NCI-H345 treated with DMSO at 0.1 percent for 48 hours (cell line): ENCODE measurements at regions not wholly inside any gene's neighbourhood (a gene's known extent, or its start where the extent isn't known, plus 50 kb on each side); places are given as distances from the start of the nearest gene placed in this dataset.
"Not testable (repeated sequence)": the region's sequence is repeated elsewhere in the genome, so short reads cannot be mapped to it uniquely, and the experiment has no call there.

Experiments
- DNase-seq: peaks from one replicate; lab custom pipeline; 2025; ENCODE audit not compliant: unreplicated experiment; lab: John Stamatoyannopoulos, UW

DNA sequence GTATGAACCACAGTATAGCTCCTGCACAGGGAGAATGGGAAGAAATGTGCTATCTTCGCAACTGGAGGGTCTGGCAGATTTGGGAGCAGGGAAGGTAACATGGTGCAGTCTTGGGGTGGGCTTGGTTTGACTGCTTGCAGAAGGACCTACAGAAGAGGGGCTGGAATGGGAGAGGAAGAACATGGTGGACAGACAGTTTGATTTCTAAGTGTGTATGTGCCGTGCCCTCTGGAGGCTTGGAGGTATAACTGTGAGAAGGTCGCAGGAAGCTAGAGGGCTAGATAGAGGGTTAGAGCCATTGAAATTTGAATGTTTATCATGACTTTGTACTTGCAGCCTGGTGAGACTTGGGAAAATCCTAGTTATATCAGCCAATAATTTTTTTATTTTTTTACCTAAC is 169.2 kb downstream of the SQOR start:
- DNase-seq, result no peak

DNA sequence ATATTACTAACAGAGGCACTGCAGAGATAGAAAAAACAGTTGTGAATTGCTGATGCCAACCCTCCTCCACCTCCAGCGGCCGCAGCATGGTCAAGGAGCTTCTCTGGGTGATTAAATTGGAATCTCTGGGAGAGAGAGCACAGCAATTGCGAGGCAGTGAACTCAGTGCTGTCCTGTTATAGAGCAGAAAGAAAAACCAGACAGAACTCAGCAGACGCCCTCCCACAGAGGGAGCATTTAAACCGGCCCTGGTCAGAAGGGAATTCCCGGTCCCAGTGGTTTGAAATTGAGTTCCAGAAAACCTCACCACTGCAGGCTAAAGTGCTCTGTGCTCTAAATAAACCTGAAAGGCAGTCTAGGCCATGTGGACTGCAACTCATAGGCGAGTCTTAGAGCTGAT is 175.4 kb downstream of the SQOR start:
- DNase-seq, result no peak

DNA sequence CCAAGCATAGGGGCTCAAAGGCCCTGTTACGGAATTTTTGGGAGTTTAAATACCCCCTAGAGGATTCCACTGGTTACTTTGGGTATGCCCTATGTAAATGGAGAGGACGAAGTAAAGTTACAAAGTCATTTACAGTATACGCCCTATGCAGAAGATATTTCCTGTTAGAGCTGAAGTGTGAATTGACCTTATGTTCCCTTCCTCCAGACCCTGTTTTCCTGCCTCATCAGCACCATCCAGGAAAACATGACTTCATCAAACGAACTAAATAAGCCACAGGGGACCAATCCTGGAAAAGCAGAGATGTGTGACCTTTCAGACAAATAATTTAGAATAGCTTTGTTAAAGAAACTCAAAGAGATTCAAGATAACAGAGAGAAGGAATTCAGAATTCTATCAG is 177.4 kb downstream of the SQOR start:
- no peak for DNase-seq

DNA sequence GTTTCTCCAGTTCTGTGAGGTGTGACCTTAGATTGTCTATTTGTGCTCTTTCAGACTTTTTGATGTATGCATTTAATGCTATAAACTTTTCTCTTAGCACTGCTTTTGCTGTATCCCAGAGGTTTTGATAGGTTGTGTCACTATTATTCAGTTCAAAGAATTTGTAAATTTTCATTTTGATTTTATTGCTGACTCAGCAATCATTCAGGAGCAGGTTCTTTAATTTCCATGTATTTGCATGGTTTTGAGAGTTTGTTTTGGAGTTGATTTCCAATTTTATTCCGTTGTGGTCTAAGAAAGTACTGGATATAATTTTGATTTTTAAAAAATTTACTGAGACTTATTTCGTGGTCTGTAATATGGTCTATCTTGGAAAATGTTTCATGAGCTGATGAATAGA is 182.7 kb downstream of the SQOR start:
- DNase-seq, result not testable (repeated sequence)

GRCh38 chr15:45821390-45821789 is 186.6 kb downstream of the SQOR start:
- no peak for DNase-seq

- not testable (repeated sequence) for DNase-seq
Observed at GRCh38 chr15:45822968-45823367, 188.1 kb downstream of the SQOR start.

DNA sequence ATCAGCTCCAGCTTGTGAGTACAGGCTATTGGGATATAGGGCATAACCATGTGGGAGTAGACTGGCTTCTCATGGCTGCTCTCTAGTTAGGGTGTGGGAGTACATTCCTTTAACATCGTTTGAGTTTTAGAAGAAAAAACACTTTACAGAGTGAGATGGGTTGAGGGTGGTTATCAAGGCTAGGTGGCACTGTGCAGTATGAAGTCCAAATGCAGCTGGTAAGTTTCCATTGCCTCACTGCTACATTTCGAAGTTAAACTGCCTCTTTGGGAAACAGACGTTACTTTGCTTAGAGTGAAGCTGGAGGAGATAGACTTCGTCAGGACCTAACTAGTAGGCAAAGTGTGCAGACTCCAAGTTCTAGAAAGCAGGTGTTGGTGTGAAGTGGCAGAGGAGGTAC is 192.4 kb downstream of the SQOR start:
- no peak for DNase-seq

GRCh38 chr15:45827766-45828165 is 192.9 kb downstream of the SQOR start:
- DNase-seq, result no peak

DNA sequence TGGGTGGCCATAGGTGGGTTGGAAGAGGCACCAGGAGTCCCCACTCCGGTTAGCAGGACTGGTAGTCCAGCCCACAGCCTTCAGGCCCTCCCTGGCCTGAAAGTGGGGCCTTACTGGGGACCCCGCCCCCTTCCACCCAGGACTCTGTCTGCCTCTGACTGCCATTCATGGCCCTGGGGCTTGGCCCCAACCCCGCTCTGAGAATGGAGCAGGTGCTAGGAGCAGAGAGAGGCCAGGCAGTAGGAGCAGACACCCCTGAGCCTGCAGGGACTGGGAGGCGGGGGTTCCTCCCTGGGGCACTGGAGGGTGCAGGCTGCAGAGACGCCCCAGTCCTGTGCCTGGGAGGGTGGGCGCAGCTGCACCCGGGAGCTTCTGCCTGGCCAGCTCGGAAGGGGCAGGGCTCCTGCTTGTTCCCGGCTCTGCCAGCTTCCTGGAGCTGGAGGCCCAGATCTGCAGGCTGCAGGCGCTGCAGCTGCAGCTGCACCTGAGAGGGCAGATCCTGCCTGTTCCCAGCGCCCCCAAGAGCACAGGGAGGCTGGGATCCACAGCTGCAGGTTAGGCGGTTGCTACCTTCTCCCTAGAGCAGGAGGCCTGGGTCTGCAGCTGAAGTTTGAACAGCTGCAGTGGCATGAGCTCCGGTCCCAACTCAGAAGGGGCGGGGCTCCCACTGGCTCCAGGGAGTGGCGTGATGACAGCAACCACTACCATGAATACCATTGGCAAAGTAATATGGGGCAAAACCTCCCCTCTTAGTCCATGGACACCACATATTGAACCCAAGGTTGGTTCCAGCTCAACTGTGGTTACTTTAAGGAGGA is 194.7 kb downstream of the SQOR start:
- DNase-seq, result no peak

DNA sequence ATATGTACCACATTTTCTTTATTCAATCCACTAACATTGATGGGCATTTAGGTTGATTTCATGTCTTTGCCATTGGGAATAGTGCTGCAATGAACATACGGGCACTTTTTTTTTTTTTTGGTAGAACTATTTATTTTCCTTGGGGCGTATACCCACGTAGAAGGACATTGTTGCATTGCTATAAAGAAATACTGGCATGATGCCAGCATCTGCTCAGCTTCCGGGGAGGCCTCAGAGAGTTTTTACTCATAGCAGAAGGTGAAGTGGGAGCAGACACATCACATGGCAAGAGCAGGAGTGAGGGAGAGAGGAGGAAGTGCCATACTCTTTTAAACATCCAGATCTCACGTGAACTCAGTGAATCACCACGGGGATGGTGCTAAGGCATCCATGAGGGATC is 197.0 kb downstream of the SQOR start:
- DNase-seq, result no peak

DNA sequence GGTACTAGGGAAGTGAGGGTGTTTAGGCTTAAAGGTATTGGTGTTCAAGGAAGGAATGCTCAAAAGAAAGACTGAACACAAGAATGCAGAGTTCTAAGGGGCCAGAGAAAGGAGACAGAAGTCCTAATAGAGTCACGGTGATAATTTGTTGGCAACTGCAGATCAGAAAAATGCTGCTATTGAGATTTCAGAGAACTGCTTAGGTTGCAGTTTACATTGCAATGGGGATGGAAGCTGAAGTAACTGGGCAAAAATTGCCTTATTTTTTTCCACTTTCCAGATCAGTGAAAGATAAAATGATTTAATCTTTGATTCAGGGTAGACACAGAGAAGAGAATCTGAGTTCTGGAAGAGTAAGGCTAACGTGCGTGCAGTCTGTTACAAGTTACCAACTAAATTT is 199.8 kb downstream of the SQOR start:
- no peak for DNase-seq

- DNase-seq, result no peak
Observed at GRCh38 chr15:45842151-45842550, 207.3 kb downstream of the SQOR start.

GRCh38 chr15:45847645-45848044 is 212.8 kb downstream of the SQOR start:
- DNase-seq, result no peak

DNA sequence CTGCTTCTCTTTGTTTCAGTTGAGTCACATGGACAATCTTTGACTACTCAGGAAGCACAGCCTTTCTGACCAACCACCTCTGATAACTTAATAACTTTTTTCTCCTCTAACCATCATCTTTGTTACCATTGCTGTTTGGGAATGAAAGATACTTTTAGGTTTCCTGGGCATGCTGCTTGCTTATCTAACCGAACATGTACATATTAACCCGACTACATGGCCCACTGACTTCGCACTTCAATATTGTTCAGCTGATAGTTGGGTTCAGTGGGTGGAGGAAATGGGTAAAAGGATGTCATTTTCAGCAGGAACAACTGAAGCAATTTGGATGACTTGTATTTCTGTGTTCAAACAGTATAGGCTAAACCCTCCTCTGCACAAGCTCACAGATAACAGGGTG is 214.3 kb downstream of the SQOR start:
- DNase-seq, result no peak

- no peak for DNase-seq
Observed at GRCh38 chr15:45854455-45855202, 219.8 kb downstream of the SQOR start.

DNA sequence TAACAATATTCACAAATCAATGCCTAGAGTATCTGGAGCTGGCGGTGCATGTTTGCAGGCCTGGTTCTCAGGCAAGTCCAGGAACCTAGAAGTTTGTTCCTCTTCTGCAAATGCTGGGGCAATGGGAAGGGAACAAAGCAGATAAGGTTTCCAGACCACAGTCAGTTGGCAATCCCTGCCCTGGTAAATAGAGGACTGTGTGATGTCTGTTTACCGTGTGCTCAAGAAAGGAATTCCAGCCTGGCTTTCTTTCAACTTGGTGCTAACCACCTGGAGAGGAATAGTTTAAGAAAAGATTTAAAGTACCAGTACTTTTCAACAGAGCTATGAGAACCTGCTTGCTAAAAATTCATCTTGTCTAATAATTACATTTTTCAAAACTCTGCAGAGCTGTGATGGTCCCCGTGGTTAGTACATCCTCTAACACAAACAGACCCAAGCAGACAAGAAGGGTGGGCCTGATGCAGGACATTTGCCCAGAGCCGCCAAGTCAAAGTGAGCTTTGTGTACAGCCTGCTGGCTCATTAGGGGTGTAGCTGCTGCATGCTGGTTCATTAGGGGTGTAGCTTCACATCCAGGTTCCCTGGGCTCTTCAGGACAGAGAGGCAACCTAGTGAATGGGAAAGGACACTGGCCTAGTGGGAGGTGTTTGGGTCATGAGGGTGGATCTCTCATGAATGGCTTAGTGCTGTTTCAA is 220.5 kb downstream of the SQOR start:
- no peak for DNase-seq

DNA sequence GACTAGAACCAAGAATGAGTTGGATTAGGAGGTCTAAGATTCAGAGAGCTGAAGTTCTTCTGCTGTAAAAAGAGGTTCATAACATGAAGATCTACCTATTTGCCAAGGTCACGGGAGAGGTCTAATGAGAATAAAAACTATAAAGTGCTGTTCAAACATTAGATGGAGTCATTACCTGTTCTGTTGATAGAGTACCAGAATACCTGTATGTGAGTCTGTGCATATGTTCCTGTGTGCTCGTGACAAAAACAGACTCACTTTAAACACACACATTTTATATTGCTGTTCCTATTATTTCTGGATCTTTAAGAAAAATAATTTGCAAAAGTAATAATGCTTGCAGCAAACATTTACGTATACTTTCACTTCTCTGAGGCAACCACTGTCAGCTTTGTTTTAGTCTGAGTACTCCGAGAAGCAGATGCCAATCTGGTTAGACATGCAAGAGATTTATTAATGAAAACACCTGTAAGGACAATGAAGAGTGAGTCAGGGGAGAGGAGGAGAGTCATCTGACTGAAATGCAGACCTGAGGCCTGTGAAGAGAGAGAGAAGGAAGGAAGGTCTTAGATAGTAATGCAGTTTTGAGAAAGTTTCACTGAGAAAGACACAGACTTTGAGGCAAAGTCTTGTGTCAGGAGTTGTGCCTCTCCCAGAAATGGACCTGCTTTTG is 221.2 kb downstream of the SQOR start:
- DNase-seq, result no peak

DNA sequence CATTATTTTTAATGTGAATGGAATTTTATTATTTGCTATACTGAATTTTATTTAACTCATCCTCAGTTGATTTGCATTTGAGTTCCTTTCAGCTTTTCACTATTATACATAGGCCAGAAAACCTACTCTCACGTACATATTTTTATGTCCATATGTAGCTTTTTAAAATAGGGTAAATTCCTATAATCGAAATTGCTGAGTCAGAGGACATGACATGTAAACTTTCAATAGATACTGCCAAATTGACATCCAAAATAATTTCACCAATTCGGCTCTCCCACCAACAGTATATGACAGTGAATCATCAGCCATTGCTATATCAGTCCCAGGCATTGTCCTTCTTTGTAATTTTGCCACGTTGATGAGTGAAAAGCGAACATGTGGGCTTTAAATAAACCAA is 222.5 kb downstream of the SQOR start:
- DNase-seq, result no peak

GRCh38 chr15:45858491-45858890 is 223.7 kb downstream of the SQOR start:
- DNase-seq, result no peak

- DNase-seq, result no peak
Observed at GRCh38 chr15:45862034-45862433, 227.2 kb downstream of the SQOR start.

DNA sequence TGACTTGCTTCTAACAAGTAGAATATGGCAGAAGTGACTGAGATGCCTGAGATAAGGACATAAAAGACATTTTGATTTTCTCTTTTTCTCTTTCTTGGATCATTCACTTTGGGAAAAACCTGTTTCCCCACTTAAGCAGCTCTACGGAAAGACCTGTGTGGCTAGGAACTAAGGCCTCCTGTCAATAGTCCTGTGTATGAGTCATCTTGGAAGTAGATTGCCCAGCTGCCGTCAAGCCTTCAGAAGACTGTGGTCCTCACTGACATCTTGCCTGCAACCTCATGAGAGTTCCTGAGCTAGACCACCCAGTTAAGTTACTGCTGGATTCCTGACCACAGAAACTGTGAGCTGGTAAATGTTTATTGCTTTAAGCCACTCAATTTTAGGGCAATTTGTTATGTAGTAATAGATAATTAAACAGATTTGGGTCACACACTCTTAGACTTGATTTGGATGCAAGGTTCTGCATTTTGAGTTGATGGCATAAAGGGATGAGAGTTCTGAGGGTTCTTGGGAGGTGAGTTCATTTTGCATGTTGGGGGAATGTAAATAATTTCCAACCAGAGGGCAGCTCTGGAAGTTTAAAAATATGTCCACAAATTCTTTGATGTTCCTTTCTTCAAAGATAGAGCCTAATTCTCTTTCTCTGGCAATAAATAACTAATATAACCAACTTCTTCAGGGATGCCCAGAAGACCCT is 229.2 kb downstream of the SQOR start:
- DNase-seq, result no peak
